Right renal cortex interstitium (tissue), 3 donors: ENCODE measurements at regions not wholly inside any gene's neighbourhood (a gene's known extent, or its start where the extent isn't known, plus 50 kb on each side); places are given as distances from the start of the nearest gene placed in this dataset.

Source experiments
- DNase-seq, 3 donors: peaks; one replicate each; pipeline ENCODE4 v3.0.0-alpha.2; 2013; ENCODE audit warnings: low read depth in 3 of 3, low spot score in 2 of 3

DNA sequence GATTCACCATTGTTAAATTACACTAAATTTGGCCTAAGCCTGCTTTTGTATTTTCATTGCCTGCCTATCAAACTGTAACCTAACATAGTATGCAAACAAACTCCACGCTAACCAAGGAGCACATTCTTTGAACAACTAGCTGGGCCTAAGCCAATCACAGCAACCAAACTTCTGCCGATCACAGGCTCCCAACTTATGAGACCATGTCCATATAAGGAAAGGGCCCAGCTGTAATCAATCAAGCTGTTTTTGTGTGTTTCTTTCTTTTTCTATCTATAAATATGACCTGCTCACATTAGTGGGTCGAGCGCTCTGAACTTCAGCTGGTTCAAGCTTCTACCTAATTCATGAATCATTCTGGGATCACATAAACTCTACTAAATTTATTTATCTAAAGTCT is 473.6 kb downstream of the SI start:
- peak; percentile 1 to 18 (median 18) for DNase-seq

- no peak for DNase-seq
Observed at GRCh38 chr3:164577667-164578210, 500.6 kb downstream of the SI start.

- no peak for DNase-seq
Observed at GRCh38 chr3:164572436-164572835, 505.9 kb downstream of the SI start.

GRCh38 chr3:164550857-164551256 is 527.4 kb downstream of the SI start:
- DNase-seq, result no peak

- peak in 1 of 3 donors; percentile 2 for DNase-seq
Observed at GRCh38 chr3:164539215-164539614, 539.1 kb downstream of the SI start.

DNA sequence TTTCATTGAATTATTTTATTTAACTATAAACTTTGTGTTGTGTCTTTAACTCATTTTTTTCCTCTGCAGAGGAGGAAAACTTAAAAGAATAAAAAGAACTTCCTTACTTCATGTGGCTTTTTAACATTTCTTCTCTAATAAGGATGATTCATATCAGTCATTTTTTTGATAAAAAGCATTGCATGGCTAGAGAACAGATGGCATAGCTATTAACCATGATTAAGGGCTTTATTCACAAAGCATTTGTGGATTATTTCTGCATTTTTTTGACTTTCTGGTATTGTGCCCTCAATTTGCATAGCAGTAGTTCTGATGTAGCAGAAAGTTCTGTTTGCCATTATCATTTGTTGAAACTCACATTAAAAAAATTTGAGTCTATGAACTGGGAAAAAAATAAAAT is 540.8 kb downstream of the SI start:
- DNase-seq, result no peak

GRCh38 chr3:164533275-164533674 is 545.0 kb downstream of the SI start:
- no peak for DNase-seq

- DNase-seq, result no peak
Observed at GRCh38 chr3:164526250-164526649, 552.0 kb downstream of the SI start.

GRCh38 chr3:164524201-164524600 is 554.1 kb downstream of the SI start:
- DNase-seq, result no peak

- DNase-seq, result no peak
Observed at GRCh38 chr3:164522073-164522763, 556.1 kb downstream of the SI start.

DNA sequence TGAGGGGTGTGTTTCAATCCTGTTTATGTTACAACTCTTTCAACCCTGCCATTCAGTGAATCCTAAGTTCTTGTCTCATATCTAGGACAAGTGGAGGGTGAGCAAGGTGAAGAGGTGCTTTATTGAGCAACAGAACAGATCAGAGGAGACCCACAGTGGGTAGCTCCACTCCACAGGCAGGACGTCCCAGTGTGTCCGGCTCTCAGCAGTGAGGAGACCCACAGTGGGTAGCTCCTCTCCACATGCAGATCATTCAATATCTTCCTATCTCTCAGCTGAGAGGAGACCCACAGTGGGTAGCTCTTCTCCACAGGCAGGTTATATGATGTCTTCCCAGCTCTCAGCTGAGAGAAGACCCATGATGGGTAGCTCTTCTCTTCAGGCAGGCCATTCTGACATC is 556.7 kb downstream of the SI start:
- DNase-seq, result no peak

- no peak for DNase-seq
Observed at GRCh38 chr3:164521139-164521538, 557.2 kb downstream of the SI start.

DNA sequence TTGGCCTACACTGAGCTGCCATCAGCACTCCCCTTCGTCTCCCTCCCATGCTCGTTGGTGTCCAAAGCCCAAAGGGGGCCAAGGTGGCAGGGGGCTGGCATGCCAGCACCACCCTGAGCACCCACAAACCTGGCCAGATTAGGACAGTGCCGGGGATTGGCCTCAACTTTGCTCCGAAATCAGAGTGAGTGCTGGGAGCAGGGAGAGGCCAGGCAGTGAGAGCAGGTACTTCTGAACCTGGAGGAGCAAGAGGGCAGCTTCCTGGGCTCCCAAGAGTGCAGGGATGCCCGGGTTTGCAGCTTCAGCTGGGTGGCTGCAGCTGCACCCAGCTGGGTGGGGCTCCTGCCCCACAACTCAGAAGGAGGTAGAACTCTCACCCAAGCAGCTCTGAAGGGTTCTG is 563.0 kb downstream of the SI start:
- DNase-seq, result no peak

- no peak for DNase-seq
Observed at GRCh38 chr3:164514576-164514975, 563.7 kb downstream of the SI start.

GRCh38 chr3:164507886-164508285 is 570.4 kb downstream of the SI start:
- DNase-seq, result no peak

- DNase-seq, result no peak
Observed at GRCh38 chr3:164498917-164499316, 579.4 kb downstream of the SI start.

GRCh38 chr3:164488893-164489292 is 589.4 kb downstream of the SI start:
- DNase-seq, result no peak

- DNase-seq, result no peak
Observed at GRCh38 chr3:164486150-164486549, 592.1 kb downstream of the SI start.

DNA sequence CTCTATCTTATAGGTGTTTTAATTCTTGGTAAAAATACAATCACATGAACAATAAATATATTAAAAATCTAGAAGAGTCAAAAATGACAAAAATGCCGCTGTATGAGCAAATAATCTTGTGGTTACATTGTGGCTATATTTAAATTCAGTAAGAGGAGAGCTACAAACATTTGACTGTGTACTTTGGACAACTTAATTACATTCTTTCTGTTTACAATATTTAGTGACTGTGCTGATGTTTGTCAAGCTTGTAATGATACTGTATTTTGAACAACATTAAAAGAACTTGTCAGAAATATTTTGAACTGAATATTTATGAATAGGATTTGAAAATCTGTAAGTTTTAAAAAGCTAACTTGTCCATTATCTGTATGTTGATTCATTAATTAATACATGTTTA is 598.3 kb downstream of the SI start:
- DNase-seq, result no peak

GRCh38 chr3:164479406-164479805 is 598.9 kb downstream of the SI start:
- no peak for DNase-seq

- DNase-seq, result no peak
Observed at GRCh38 chr3:164478323-164478722, 600.0 kb downstream of the SI start.

DNA sequence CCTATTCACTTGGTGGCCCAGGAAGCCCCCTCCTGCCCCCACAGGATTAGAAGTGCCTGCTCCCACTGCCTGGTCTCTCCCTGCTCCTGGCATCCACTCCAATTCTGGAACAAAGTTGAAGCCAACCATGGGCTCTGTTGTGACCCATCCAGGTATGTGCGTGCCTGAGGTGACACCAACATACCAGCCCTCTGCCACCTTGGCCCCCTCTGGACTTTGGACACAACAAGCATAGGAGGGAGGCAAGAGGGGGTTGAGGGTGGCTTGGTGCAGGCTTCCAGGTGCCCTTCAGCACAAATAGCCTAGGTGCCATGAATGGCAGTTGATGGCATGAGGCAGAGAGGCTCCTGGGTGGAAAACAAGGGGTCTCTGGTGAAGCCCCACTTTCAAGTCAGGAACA is 600.9 kb downstream of the SI start:
- DNase-seq, result no peak

- no peak for DNase-seq
Observed at GRCh38 chr3:164476631-164477030, 601.7 kb downstream of the SI start.
